H1 (cell line): ENCODE measurements at regions not wholly inside any gene's neighbourhood (a gene's known extent, or its start where the extent isn't known, plus 50 kb on each side); places are given as distances from the start of the nearest gene placed in this dataset.
"Not testable (repeated sequence)": the region's sequence is repeated elsewhere in the genome, so short reads cannot be mapped to it uniquely, and the experiment has no call there.

Experiments
- CTCF ChIA-PET: fragments of 300-600 bp; sonication (Branson Sonifier 250); formaldehyde crosslinking; loops from one replicate; lab custom pipeline; 2021; ENCODE audit not compliant: partially characterized antibody; lab: Charles Lee
- POLR2A ChIA-PET: fragments of 300-600 bp; sonication (Branson Sonifier 250); formaldehyde crosslinking; loops from one replicate; lab custom pipeline; 2021; ENCODE audit warnings: inconsistent platforms; ENCODE audit not compliant: partially characterized antibody; lab: Charles Lee
- DNase-seq, 2 experiments: peaks; one replicate each; pipeline versions ENCODE4 v3.0.0 to v3.0.0-alpha.2; 2010 to 2022; ENCODE audit warnings: low spot score in 2 of 2, low read depth in 1 of 2, mixed read lengths in 1 of 2
- FAIRE-seq: peaks from 2 replicates; lab custom pipeline; 2011; peaks lifted over from hg19 to GRCh38; lab: Jason Lieb, UNC
- H2AFZ ChIP-seq: 2 replicates; pipeline ENCODE4 v1.8.1; 2012; ENCODE audit warnings: low read length, inconsistent platforms
- H2AK5ac ChIP-seq: 2 replicates; pipeline ENCODE4 v1.6.1; 2013; ENCODE audit warnings: low read depth, low read length
- H2BK120ac ChIP-seq: replicated peaks from 2 replicates; pipeline ENCODE3; 2013; ENCODE audit warnings: low read depth, low read length, inconsistent platforms
- H2BK12ac ChIP-seq: 2 replicates; pipeline ENCODE4 v1.6.1; 2013; ENCODE audit warnings: low read depth, low read length
- H2BK15ac ChIP-seq: 2 replicates; pipeline ENCODE4 v1.6.1; 2013; ENCODE audit warnings: low read length
- H2BK20ac ChIP-seq: 2 replicates; pipeline ENCODE4 v1.6.1; 2013; ENCODE audit warnings: low read length
- H2BK5ac ChIP-seq: 2 replicates; pipeline ENCODE4 v1.6.1; 2013; ENCODE audit warnings: low read depth, low read length
- H3K14ac ChIP-seq: 2 replicates; pipeline ENCODE4 v1.6.1; 2013; ENCODE audit warnings: inconsistent platforms; ENCODE audit not compliant: insufficient read length
- H3K18ac ChIP-seq: 2 replicates; pipeline ENCODE4 v1.6.1; 2013; ENCODE audit warnings: low read length; ENCODE audit errors: extremely low read depth
- H3K23ac ChIP-seq: 2 replicates; pipeline ENCODE4 v1.6.1; 2013; ENCODE audit warnings: inconsistent platforms; ENCODE audit not compliant: insufficient read length
- H3K23me2 ChIP-seq: 2 replicates; pipeline ENCODE4 v1.6.1; 2013; ENCODE audit warnings: low read depth, low read length
- H3K27ac ChIP-seq: 2 replicates; pipeline ENCODE4 v1.6.1; 2011; ENCODE audit warnings: low read depth, low read length, inconsistent platforms
- H3K27me3 ChIP-seq, 4 experiments: replicated peaks in 1 of 4; 1 replicate in 1 of 4; 2 replicates in 3 of 4; pipeline versions ENCODE4 v1.6.1 to v1.8.1; 2011 to 2013; ENCODE audit warnings: low read length in 3 of 4, mild to moderate bottlenecking in 3 of 4, inconsistent platforms in 2 of 4, mixed read lengths in 2 of 4, moderate library complexity in 1 of 4; ENCODE audit not compliant: control insufficient read depth in 3 of 4, insufficient read depth in 3 of 4; ENCODE audit errors: extremely low read depth in 1 of 4
- H3K36me3 ChIP-seq, 4 experiments: 2 replicates each; pipeline versions ENCODE4 v1.6.1 to v1.8.1; 2011 to 2013; ENCODE audit warnings: mild to moderate bottlenecking in 4 of 4, low read length in 3 of 4, moderate library complexity in 2 of 4, control low read depth in 1 of 4, inconsistent platforms in 1 of 4; ENCODE audit not compliant: insufficient read depth in 4 of 4, control insufficient read depth in 2 of 4
- H3K4ac ChIP-seq: replicated peaks from 2 replicates; pipeline ENCODE3; 2013; ENCODE audit warnings: low read length, low read depth, mixed read lengths, inconsistent platforms; ENCODE audit not compliant: insufficient read length
- H3K4me1 ChIP-seq, 4 experiments: replicated peaks in 1 of 4; 1 replicate in 1 of 4; 2 replicates in 3 of 4; pipeline versions ENCODE4 v1.6.1 to v1.8.1; 2011 to 2013; ENCODE audit warnings: low read length in 3 of 4, inconsistent platforms in 2 of 4, mixed read lengths in 1 of 4; ENCODE audit not compliant: insufficient read depth in 4 of 4, control insufficient read depth in 3 of 4
- H3K4me2 ChIP-seq, 2 experiments: 2 replicates each; pipeline versions ENCODE4 v1.6.1 to v1.8.1; 2011 to 2013; ENCODE audit warnings: low read depth in 2 of 2, low read length in 2 of 2, control low read depth in 1 of 2, inconsistent platforms in 1 of 2, mild to moderate bottlenecking in 1 of 2; ENCODE audit not compliant: insufficient read depth in 1 of 2
- H3K4me3 ChIP-seq, 4 experiments: fragments of 200-600, 300-600 bp in 1 of 4; sonication (generic), shearing (Covaris generic), sonication (Bioruptor Twin) in 1 of 4; 2 replicates each; pipeline versions ENCODE4 v1.5.1 to v1.8.1; 2011 to 2016; ENCODE audit warnings: low read length in 4 of 4, low read depth in 3 of 4, control low read depth in 2 of 4, inconsistent platforms in 2 of 4, mild to moderate bottlenecking in 2 of 4, mixed read lengths in 1 of 4, moderate library complexity in 1 of 4; ENCODE audit not compliant: insufficient read depth in 2 of 4; ENCODE audit errors: extremely low read depth in 1 of 4
- H3K56ac ChIP-seq: replicated peaks from 2 replicates; pipeline ENCODE3; 2013; ENCODE audit warnings: low read depth, mild to moderate bottlenecking, mixed read lengths, low read length, inconsistent platforms; ENCODE audit not compliant: insufficient read length
- H3K79me1 ChIP-seq: 2 replicates; pipeline ENCODE4 v1.6.1; 2013; ENCODE audit warnings: low read depth, low read length, control low read depth
- H3K79me2 ChIP-seq, 2 experiments: 2 replicates each; pipeline versions ENCODE4 v1.6.1 to v1.8.1; 2012 to 2013; ENCODE audit warnings: low read length in 2 of 2, mild to moderate bottlenecking in 2 of 2, inconsistent platforms in 1 of 2; ENCODE audit not compliant: insufficient read depth in 2 of 2, control insufficient read depth in 1 of 2
- H3K9ac ChIP-seq, 4 experiments: replicated peaks in 1 of 4; 1 replicate in 1 of 4; 2 replicates in 3 of 4; pipeline versions ENCODE4 v1.6.1 to v1.8.1; 2011 to 2013; ENCODE audit warnings: low read depth in 3 of 4, low read length in 3 of 4, control low read depth in 2 of 4, mild to moderate bottlenecking in 2 of 4, moderate library complexity in 2 of 4, inconsistent platforms in 1 of 4; ENCODE audit errors: extremely low read depth in 1 of 4
- H3K9me3 ChIP-seq, 2 experiments: 2 replicates each; pipeline versions ENCODE4 v1.6.1 to v1.8.1; 2012 to 2013; ENCODE audit warnings: mild to moderate bottlenecking in 2 of 2, moderate library complexity in 2 of 2, control low read depth in 1 of 2, inconsistent platforms in 1 of 2, low read depth in 1 of 2, low read length in 1 of 2, mixed read lengths in 1 of 2; ENCODE audit not compliant: insufficient read depth in 2 of 2
- H4K20me1 ChIP-seq, 2 experiments: replicated peaks in 1 of 2; 2 replicates each; pipeline versions ENCODE3 to v1.8.1; 2011 to 2013; ENCODE audit warnings: inconsistent platforms in 2 of 2, low read length in 2 of 2, mild to moderate bottlenecking in 1 of 2; ENCODE audit not compliant: insufficient read depth in 2 of 2, control insufficient read depth in 1 of 2
- H4K5ac ChIP-seq: 2 replicates; pipeline ENCODE4 v1.6.1; 2013; ENCODE audit warnings: low read length, low read depth, mixed read lengths, inconsistent platforms; ENCODE audit not compliant: insufficient read length
- H4K8ac ChIP-seq: 2 replicates; pipeline ENCODE4 v1.8.0; 2013; ENCODE audit warnings: mild to moderate bottlenecking, moderate library complexity, low read length, inconsistent platforms; ENCODE audit not compliant: insufficient read depth; ENCODE audit errors: extremely low read depth
- H4K91ac ChIP-seq: replicated peaks from 2 replicates; pipeline ENCODE3; 2013; ENCODE audit warnings: low read length, mixed read lengths, inconsistent platforms; ENCODE audit not compliant: insufficient read length
- WGBS, 2 experiments: shearing (Covaris generic) in 1 of 2; methylation state at CpG; one replicate each; pipeline versions ENCODE4 v1.1.6 to v1.1.7; 2013 to 2015; ENCODE audit warnings: low lambda C conversion rate in 2 of 2, mixed read lengths in 2 of 2, inconsistent platforms in 1 of 2, low coverage in 1 of 2, missing lambda C conversion rate in 1 of 2; ENCODE audit not compliant: insufficient replicate concordance in 2 of 2, insufficient coverage in 1 of 2, insufficient read length in 1 of 2; ENCODE audit errors: extremely low coverage in 1 of 2, missing lambda C conversion rate in 1 of 2; 5-methylcytosine and 5-hydroxymethylcytosine counted together

GRCh38 chr7:142564125-142564524, 185.1 kb upstream of the PRSS1 start:
- H3K4me3 ChIP-seq, H2BK5ac ChIP-seq, H4K91ac ChIP-seq, H3K9me3 ChIP-seq, H3K79me2 ChIP-seq, H4K5ac ChIP-seq, H3K4me2 ChIP-seq, H3K27ac ChIP-seq, H4K20me1 ChIP-seq, H3K4me1 ChIP-seq, H2BK15ac ChIP-seq, H2BK12ac ChIP-seq, DNase-seq, POLR2A ChIA-PET, H4K8ac ChIP-seq, H2AK5ac ChIP-seq, H3K23ac ChIP-seq, FAIRE-seq, H2BK120ac ChIP-seq, H2BK20ac ChIP-seq, H2AFZ ChIP-seq, H3K14ac ChIP-seq, H3K79me1 ChIP-seq, H3K4ac ChIP-seq, H3K9ac ChIP-seq, H3K18ac ChIP-seq, H3K23me2 ChIP-seq, H3K27me3 ChIP-seq, H3K36me3 ChIP-seq, H3K56ac ChIP-seq: not testable (repeated sequence)
- 100% methylated on average over 1 of the region's 3 CpGs; no CpG with 5 or more reads in 1 of the 2 experiments for WGBS, 2 experiments
- CTCF ChIA-PET = interaction anchor here (1.9 kb wide), 1 partner anchor 9 kb away, joined by 5 read pairs; no protein-coding TSS in a partner anchor
